ENCODE measurements at regions not wholly inside any gene's neighbourhood (a gene's known extent, or its start where the extent isn't known, plus 50 kb on each side); places are given as distances from the start of the nearest gene placed in this dataset.

GRCh38 chr5:39638813-39639212 lies 214.0 kb upstream of the DAB2 start:
- TF ChIP-seq CTCF (IDR thresholded peaks at IDR 0.05; ENCODE audit: low read depth, low read length) = no peak
- DNase-seq (ENCODE audit: low read depth, low spot score) = no peak
- in situ Hi-C loops (cut with HindIII; ENCODE audit: low sequenced_read_pairs) = no loop called here
- H3K4me3 ChIP-seq (ENCODE audit: low read depth, low read length) = no peak overlapping the region

GRCh38 chr5:39633057-39633456 lies 208.3 kb upstream of the DAB2 start:
- TF ChIP-seq CTCF (IDR thresholded peaks at IDR 0.05; ENCODE audit: low read depth, low read length) = no peak
- in situ Hi-C loops (cut with HindIII; ENCODE audit: low sequenced_read_pairs) = no loop called here
- DNase-seq (ENCODE audit: low read depth, low spot score) = no peak
- H3K4me3 ChIP-seq (ENCODE audit: low read depth, low read length) = no peak overlapping the region

- in situ Hi-C loops (cut with HindIII; ENCODE audit: low sequenced_read_pairs) = no loop called here
- TF ChIP-seq CTCF (IDR thresholded peaks at IDR 0.05; ENCODE audit: low read depth, low read length) = no peak
- no peak for DNase-seq (ENCODE audit: low read depth, low spot score)
- H3K4me3 ChIP-seq (ENCODE audit: low read depth, low read length) = no peak overlapping the region
Measured at GRCh38 chr5:39631958-39632357, 207.2 kb upstream of the DAB2 start.

- H3K4me3 ChIP-seq (ENCODE audit: low read depth, low read length) = no peak overlapping the region
- in situ Hi-C loops (cut with HindIII; ENCODE audit: low sequenced_read_pairs) = no loop called here
- TF ChIP-seq CTCF (IDR thresholded peaks at IDR 0.05; ENCODE audit: low read depth, low read length) = no peak
- no peak for DNase-seq (ENCODE audit: low read depth, low spot score)
Measured at GRCh38 chr5:39629946-39630345, 205.2 kb upstream of the DAB2 start.

- H3K4me3 ChIP-seq (ENCODE audit: low read depth, low read length) = no peak overlapping the region
- TF ChIP-seq CTCF (IDR thresholded peaks at IDR 0.05; ENCODE audit: low read depth, low read length) = no peak
- no peak for DNase-seq (ENCODE audit: low read depth, low spot score)
- in situ Hi-C loops (cut with HindIII; ENCODE audit: low sequenced_read_pairs) = no loop called here
Measured at GRCh38 chr5:39628348-39628747, 203.6 kb upstream of the DAB2 start.

- no peak overlapping the region for H3K4me3 ChIP-seq (ENCODE audit: low read depth, low read length)
- in situ Hi-C loops (cut with HindIII; ENCODE audit: low sequenced_read_pairs) = no loop called here
- no peak for TF ChIP-seq CTCF (IDR thresholded peaks at IDR 0.05; ENCODE audit: low read depth, low read length)
- DNase-seq (ENCODE audit: low read depth, low spot score) = no peak
Measured at GRCh38 chr5:39624890-39625289, 200.1 kb upstream of the DAB2 start.

GRCh38 chr5:39624268-39624886 lies 199.6 kb upstream of the DAB2 start:
- in situ Hi-C loops (cut with HindIII; ENCODE audit: low sequenced_read_pairs) = no loop called here
- no peak overlapping the region for H3K4me3 ChIP-seq (ENCODE audit: low read depth, low read length)
- no peak for TF ChIP-seq CTCF (IDR thresholded peaks at IDR 0.05; ENCODE audit: low read depth, low read length)
- peak; percentile 17 for DNase-seq (ENCODE audit: low read depth, low spot score)
